GM18502 (cell line): ENCODE measurements at regions not wholly inside any gene's neighbourhood (a gene's known extent, or its start where the extent isn't known, plus 50 kb on each side); places are given as distances from the start of the nearest gene placed in this dataset.
"Not testable (repeated sequence)": the region's sequence is repeated elsewhere in the genome, so short reads cannot be mapped to it uniquely, and the experiment has no call there.

Source experiments
- ATAC-seq: cut with Tn5 transposase; IDR thresholded peaks from one replicate; pipeline ENCODE4 v1.9.1; 2021; ENCODE audit warnings: mild to moderate bottlenecking; ENCODE audit not compliant: unreplicated experiment, poor library complexity

DNA sequence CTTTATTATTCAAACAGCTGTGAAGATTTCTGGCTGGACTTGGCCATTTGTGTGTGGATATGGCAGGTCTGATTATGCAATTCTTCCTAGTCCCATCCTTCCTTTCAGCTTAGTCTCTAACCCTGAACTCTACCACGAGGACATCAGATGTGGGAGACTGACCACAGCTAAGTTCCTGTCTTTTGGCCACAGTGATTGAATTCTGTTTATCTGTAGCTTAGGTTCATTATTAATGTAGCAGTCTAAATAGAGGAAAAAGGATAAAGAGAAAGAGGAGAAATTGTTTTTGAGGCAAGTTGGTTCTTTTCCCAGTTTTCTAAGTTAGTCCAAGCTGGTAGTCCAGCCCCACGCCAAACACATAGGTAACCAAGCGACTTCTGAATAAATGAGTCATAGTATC is 598.9 kb downstream of the RFPL4B start:
- no peak for ATAC-seq

DNA sequence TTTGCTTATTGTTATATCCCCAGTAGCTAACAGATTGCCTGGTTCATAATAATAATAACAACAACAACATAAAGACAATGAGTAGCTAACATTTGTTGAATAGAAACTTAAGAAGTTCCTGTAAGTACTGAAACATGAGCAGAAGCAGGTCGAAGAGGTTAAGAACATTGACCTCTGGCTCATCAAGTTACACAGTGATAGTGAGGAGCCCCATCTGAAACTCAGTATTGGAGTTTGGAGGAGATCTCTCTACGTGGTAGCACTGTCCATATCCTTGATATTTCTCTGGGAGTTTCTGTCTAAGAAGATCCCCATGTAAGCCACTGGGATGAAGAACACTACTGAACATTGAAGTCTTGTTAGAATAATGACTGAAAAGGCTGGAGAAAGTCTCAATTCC is 600.4 kb downstream of the RFPL4B start:
- no peak for ATAC-seq

DNA sequence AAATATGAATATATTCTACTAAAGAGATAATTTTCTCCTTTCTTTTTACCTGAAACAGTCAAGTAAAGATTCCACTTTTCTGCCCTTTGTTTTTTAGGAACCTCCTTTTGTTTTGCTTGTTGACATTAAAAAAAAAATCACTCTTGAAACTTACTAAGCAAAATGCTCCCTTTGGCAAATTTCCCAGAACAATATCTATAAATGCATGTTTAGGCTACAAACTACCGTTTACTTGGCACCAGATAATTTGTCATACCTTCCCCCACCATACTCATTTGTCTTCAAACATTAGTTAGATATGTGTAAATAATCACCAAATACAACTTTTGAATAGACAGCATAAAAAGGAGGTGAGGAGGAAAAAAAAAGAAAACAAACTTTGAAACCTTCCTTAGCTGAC is 604.7 kb downstream of the RFPL4B start:
- ATAC-seq: no peak

DNA sequence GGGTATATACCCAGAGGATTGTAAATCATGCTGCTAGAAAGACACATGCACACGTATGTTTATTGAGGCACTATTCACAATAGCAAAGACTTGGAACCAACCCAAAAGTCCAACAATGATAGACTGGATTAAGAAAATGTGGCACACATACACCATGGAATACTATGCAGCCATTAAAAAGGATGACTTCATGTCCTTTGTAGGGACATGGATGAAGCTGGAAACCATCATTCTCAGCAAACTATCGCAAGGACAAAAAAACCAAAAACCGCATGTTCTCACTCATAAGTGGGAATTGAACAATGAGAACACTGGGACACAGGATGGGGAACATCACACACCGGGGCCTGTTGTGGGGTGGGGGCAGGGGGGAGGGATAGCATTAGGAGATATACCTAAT is 608.6 kb downstream of the RFPL4B start:
- ATAC-seq: not testable (repeated sequence)

DNA sequence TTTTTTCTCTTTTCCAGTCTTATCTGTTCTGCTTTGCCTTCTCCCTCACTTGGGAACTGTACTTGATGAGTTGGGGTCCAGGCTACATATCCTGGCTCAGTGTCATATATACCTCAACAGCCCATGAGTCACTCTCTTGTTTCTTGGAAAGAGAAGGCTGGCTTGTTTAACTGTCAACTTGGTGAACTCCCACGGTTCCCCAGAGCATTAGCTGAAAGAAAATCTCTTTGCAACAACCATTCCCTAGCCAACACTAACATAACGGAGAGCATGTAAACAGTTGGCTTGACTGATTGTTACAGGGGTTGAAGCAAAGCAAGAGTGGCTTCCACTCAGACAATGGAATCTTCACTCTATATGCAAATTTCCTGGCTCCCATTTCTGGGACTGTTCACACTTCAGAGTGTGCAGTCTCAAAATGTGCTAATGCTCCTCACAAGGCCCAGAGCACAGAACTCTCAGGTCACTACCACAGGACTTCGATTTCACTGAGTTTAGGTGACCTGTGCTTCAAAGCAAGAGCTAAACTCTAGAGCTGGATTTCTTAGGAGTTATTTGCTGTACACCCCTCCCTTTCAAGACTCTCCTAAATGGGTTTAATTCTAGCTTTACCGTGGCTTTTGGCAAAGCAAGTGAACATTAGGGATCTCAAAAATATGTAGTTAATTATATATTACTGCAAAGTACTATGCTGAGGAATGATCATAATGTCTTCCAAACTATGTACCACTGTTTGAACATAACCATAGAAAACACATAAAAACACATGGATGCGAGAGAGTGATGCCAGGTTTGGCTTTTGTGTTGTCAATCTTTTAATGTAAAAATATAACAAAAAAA is 609.8 kb downstream of the RFPL4B start:
- ATAC-seq: no peak

DNA sequence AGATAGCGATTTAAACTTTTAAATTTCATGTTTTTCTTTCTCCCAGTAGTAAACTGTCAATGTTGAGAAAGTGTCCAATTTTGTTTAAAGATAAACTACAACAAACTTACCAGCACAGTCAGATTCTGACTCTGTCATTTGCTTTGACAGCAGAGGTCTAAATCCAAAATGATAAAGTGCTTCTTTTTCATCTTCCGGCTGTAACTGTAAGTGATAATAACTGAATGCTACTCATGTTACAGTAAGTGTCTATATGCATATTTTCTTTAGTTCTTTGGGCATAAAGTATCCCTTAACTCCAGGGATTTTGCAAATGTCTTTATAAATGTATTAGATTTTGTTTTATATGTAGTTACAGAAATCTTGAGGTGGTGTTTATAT is 610.4 kb downstream of the RFPL4B start:
- no peak for ATAC-seq

DNA sequence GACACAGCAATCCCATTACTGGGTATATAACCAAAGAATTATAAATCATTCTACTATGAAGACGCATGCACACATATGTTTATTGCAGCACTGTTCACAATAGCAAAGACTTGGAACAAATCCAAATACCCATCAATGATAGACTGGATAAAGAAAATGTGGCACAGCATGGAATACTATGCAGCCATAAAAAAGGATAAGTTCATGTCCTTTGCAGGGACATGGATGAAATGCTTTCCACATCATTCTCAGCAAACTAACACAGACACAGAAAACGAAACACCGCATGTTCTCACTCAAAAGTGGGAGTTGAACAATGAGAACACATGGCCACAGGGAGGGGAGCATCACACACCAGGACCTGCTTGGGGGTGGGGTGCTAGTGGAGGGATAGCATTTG is 613.0 kb downstream of the RFPL4B start:
- ATAC-seq: not testable (repeated sequence)

DNA sequence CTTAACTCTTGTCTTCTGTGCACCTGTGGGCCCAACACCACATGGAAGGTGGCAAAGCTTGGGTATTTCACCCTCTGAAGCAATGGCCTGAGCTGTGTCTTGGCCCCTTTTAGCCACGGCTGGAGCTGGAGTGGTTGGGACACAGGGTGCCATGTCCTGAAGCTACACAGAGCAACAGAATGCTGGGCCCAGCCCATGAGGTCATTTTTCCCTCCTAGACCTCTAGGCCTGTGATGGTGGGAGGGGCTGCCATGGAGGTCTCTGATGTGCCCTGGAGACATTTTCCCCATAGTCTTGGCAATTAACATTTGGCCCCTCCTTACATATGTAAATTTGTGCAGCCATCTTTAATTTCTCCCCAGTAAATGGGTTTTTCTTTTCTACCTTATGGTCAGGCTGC is 620.8 kb downstream of the RFPL4B start:
- ATAC-seq: no peak

DNA sequence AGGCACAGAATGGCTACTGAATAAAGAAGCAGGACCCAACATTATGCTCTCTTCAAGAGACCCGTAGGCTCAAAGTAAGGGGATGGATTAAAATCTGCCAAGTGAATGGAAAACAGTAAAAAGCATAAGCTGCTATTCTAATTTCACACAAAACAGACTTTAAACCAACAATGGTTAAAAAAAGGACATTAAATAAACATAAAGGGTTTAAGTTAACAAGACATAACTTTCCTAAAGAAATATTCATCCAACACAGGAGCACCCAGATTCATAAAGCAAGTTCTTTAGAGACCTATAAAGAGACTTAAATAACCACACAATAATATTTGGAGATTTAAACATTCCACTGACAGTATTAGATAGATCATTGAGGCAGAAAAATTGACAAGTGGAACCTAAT is 624.5 kb downstream of the RFPL4B start:
- no peak for ATAC-seq

DNA sequence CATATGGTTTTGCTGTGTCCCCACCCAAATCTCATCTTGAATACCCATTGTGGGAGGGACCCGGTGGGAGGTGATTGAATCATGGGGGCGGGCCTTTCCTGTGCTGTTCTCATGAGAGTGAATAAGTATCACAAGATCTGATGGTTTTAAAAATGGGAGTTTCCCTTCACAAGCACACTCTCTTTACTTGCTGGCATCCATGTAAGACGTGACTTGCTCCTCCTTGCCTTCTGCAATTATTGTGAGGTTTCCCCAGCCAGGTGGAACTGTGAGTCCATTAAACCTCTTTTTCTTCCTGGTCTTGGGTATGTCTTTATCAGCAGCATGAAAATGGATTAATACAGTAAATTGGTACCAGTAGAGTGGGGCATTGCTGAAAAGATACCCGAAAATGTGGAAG is 627.8 kb downstream of the RFPL4B start:
- ATAC-seq: not testable (repeated sequence)

DNA sequence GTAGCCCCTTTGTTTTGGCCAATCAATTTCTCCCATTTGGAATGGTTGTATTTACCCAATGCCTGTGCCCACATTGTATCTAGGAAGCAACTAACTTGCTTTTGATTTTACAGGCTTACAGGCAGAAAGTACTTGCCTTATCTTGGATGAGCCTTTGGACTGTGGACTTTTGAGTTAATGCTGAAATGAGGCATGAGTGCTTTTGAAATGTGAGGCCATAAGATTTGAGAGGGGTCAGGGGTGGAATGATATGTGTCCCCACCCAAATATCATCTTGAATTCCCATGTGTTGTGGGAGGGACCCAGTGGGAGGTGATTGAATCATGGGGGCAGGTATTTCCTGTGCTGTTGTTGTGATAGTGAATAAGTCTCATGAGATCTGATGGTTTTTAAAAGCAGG is 629.4 kb downstream of the RFPL4B start:
- not testable (repeated sequence) for ATAC-seq

DNA sequence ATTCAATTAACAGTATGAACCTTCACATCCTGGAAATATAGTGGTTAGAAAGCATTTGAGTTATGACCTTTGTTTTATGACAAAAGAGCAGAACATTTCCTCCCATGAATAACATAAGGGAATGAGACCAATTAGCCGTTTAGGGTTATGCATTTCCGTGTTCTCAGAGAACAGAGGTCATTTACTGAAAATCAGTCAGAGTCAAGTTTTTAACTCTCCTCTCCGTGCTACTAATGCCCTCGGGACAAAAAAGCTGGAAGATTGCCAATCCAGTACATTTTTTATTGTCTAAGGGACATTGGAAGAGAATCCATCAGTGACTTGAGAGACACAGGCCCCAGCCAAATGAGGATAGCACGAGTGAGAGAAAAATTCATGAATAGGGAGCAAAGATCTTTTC is 632.7 kb downstream of the RFPL4B start:
- ATAC-seq: no peak

DNA sequence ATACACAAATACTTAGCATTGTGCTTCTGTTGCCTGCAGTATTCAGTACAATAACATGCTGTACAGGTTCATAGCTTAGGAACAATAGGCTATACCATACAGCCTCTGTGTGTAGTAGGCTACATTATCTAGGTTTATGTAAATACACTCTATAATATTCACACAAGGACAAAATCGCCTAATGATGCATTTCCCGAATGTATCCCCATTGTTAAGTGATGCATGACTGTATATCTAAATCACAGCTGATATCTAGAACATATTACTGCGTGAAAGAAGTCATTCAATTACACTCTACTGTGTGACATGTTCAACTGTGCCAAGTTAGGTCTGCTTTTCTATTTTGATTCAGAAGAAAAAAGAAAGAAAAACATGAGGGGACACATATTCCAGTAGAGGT is 633.5 kb downstream of the RFPL4B start:
- no peak for ATAC-seq

DNA sequence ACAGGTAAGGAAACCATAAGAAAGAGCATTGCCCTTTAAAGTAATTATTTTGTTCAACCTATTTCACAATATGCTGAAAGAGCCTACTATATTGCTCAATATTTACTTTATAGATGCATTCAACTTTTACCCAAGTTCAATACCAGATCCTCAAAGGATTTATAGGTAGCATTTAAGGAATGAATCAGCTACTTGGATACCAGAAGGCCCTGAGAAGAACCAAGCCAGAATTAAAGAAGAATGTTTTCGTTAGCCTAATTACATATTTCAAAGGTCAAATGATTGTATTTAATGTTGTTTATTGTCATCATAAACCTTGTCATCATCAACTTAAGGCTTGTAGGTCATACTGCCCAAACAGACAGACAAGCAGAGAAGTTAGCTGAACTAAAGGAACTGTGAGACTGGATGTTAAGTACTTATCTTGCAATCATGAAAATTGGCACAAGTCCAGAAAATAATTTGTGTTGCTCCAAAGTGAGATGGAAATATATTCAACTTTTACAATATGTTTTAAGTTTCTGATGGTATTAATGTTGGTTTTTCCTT is 636.7 kb downstream of the RFPL4B start:
- no peak for ATAC-seq

DNA sequence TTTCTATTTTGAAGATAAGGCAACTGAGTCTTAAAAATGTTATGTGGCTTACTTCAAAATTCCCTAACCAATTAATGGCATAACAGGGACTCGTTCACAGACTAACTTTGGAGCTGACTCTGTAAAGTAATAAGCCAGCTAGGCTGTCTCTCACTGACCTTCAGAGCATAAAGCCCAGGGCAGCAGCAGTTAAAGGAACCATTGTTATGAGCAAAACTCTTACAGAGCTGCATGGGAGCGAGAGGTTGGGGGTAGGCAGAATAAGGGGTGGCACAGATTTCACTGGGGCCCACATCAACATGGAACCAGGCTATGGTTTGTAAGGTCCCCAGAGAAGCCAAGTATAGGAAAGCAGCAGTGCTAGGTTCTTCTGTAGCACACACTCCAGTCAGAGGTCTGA is 637.8 kb downstream of the RFPL4B start:
- ATAC-seq: no peak

DNA sequence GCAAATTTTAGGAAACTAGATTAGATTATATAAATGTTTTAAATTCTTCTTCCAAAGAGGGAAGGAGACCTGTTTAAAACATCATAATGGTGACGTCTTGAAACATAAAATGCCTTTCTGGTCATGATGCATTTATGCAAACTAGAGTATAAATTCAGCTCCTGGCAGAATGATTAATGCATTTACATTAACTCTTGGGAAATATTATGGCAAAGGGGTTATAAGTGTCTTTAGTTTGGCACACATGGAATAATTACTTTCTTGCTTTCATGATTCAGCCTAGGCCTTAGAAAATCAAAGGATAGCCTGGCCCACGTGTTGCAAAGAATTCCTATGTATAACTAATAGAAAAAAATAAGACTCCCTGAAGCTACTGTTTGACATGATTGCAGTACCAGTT is 639.2 kb downstream of the RFPL4B start:
- no peak for ATAC-seq

DNA sequence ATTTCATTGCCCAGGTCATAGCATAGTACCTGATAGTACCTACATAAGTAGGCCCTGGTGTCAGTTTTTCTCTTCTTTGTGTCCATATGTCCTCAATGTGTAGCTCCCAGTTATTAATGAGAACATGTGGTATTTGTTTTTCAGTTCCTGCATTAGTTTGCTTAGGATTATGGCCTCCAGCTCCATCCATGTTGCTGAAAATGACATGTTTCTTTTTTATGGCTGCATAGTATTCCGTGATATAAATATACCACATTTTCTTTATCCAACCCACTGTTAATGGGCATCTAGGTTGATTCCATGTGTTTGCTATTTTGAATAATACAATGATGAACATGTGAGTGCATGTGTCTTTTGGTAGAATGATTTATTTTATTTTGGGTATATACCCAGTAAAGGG is 641.6 kb downstream of the RFPL4B start:
- ATAC-seq: no peak

DNA sequence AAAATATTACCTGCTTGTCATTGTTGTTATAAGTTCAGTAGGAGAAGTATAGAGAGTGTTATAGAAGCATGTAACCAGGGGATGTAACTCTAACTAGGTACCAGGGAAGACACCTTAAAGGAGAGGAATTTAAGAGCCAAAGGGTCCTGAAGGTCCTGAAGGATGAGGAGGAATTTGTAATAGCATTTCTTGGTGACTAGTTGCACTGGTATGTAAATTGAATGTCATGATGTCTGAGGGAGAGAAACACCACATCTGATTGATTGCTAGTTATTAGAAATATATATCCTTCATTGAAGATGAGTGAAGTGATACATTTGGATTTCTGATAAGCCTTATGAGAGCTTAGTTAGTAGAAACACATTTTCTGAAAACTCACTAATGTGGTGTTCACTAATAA is 643.8 kb downstream of the RFPL4B start:
- no peak for ATAC-seq

DNA sequence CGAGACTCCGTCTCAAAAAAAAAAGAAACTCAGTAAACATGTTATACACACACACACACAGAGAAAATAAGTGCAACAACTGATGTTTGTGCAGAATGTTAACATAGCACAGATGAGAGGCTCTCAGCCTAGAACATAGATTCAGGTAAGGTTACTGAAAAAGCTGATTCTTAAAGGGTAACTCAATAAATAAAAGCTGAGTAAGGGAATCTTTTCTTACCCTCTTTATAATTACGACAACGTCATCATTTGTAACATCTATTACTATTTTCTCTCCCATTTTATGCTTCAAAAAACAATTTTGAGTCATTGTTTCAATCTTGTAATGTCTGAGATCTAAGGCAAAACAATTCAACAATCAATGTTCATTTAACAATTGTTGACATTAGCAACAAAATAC is 644.8 kb downstream of the RFPL4B start:
- ATAC-seq: no peak

DNA sequence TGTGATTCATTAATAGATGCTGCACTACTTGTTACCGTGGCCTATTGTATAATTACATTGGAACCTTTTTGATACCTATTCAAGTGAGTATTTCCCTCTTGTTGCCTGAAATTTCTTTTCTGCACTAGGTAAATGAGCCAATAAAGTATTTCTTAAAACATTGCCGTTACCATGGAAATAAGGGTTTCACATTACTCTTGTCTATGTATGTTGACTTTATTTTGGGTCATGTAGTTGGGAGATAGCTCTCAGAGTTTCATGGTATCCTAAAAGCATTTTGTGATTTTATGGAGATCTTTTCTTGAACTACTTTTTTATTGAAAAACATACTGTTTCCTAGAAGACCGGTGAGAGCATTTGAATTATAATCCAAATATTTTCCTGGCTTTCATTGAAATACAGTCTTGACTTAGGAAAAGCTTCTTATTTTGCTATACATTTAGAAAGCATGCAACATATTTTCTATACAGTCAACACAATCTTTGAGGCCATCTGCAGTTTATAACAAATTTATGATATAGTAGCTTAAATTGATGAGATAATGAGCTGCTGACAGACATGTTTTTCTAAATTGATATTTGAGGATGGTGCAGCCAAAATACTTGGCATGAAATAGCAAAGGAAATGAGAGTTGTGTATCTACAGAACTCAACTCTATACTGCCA is 650.4 kb downstream of the RFPL4B start:
- ATAC-seq: no peak

DNA sequence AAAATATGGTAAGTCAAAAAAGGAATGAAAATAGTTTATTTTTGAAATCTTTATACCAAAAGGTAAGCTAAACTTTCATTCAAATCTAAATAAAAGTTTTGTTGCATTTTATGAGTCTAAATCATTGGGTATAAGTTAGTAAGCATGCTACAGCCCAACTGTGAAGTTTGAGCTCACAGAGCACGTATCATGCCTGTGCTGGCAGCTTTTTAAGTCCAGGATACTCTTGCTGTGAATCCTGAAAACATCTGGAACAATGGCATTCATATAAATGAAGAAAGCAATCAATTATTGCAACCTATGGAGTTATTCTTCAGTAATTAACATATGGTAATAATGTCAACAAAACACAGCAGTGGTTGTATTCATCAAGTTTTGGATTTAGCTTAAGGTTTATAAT is 656.9 kb downstream of the RFPL4B start:
- no peak for ATAC-seq
